Astrocyte (in vitro differentiated cells and primary cell): ENCODE measurements at regions not wholly inside any gene's neighbourhood (a gene's known extent, or its start where the extent isn't known, plus 50 kb on each side); places are given as distances from the start of the nearest gene placed in this dataset.

Source experiments
- EZH2 ChIP-seq: IDR thresholded peaks from 2 replicates; pipeline ENCODE4 v1.6.1; 2012; ENCODE audit warnings: mild to moderate bottlenecking, low read length, inconsistent platforms; ENCODE audit not compliant: insufficient read depth
- TF ChIP-seq, protein P1 (sequence below): IDR thresholded peaks from 2 replicates; pipeline ENCODE4 v1.5.1; 2011; ENCODE audit warnings: low read depth, mild to moderate bottlenecking, inconsistent platforms, low read length, moderate library complexity; ENCODE audit not compliant: insufficient read depth

DNA sequence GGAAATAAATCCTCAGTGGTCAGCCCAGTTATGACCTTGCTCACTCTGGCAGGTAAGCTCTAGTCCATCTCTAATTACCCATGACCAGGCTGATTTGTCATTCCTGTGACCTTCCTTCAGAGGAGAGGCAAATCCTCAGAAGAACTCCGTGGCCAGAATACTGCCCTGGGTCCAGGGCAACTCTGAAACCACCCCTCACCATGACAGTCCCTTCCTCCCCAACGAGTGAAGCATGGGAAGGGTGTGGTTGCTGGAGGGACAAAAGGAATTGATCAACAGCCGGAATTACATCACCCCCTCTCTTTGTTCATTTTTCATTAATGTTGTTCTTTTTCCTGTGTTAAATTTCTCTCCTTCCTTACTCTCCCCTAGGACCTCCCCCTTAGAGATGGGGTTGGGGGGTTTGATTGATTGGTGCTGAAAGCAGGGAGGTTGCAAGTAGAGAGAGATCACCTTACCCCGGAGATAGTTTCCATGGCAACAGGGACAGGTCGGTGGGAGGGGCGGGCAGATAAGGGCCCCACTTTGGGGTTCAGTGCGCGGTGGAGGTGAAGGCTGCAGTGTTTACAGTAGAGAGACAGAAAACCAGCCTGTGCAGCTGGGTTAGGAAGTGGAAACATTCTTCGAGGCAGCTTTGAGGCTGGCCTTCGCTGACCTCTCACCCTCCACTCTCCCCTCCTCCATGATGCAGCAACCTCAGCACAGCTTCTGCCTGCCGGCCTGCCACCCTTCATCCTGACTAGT is 647.4 kb downstream of the BCOR start:
- TF ChIP-seq EZH2: no peak
- TF ChIP-seq, protein P1, sequence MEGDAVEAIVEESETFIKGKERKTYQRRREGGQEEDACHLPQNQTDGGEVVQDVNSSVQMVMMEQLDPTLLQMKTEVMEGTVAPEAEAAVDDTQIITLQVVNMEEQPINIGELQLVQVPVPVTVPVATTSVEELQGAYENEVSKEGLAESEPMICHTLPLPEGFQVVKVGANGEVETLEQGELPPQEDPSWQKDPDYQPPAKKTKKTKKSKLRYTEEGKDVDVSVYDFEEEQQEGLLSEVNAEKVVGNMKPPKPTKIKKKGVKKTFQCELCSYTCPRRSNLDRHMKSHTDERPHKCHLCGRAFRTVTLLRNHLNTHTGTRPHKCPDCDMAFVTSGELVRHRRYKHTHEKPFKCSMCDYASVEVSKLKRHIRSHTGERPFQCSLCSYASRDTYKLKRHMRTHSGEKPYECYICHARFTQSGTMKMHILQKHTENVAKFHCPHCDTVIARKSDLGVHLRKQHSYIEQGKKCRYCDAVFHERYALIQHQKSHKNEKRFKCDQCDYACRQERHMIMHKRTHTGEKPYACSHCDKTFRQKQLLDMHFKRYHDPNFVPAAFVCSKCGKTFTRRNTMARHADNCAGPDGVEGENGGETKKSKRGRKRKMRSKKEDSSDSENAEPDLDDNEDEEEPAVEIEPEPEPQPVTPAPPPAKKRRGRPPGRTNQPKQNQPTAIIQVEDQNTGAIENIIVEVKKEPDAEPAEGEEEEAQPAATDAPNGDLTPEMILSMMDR: no peak
